Cardiac fibroblast (primary cell): ENCODE measurements at regions not wholly inside any gene's neighbourhood (a gene's known extent, or its start where the extent isn't known, plus 50 kb on each side); places are given as distances from the start of the nearest gene placed in this dataset.
A peak's percentile ranks its signal among the peaks of the same experiment; 100 is the strongest.

Experiments used
- DNase-seq, 2 donors: peaks; one replicate each; pipeline versions ENCODE4 v3.0.0 to v3.0.0-alpha.2; 2010; ENCODE audit warnings: low read depth in 2 of 2
- H3K4me3 ChIP-seq, 2 donors: replicated peaks in 1 of 2; 1 replicate in 1 of 2; 2 replicates in 1 of 2; pipeline ENCODE4 v1.5.1; 2011; ENCODE audit warnings: low read depth in 2 of 2, low read length in 2 of 2, mild to moderate bottlenecking in 2 of 2, moderate library complexity in 1 of 2
- CTCF ChIP-seq: IDR thresholded peaks from one replicate; pipeline ENCODE4 v1.5.1; 2011; ENCODE audit warnings: low read depth, mild to moderate bottlenecking, low read length, inconsistent platforms

- H3K4me3 ChIP-seq = no peak overlapping the region
- peak in 1 of 2 donors; percentile 53 for DNase-seq
- no peak for TF ChIP-seq CTCF
Observed at GRCh38 chr1:55650444-55650843, 435.3 kb upstream of the USP24 start.

DNA sequence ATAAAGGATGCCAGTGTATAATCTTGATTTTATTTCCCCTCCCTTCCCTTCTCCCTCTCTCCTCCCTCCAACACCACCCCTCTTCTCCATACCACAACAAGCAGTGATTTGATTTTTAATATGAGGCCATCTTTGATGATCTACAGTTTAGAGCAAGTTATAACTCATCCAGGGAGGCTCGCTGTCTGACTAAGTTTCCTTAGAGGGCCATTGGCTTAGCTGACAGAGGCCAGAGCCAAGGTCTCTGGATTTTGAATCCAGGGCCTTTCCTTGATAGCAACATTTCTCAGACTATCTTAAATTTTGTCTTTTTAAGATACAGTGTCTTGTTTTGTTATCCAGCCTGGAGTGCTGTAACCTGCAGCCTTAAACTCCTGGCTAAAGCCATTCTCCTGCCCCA lies 431.0 kb upstream of the USP24 start:
- TF ChIP-seq CTCF = no peak
- no peak overlapping the region for H3K4me3 ChIP-seq
- no peak for DNase-seq

DNA sequence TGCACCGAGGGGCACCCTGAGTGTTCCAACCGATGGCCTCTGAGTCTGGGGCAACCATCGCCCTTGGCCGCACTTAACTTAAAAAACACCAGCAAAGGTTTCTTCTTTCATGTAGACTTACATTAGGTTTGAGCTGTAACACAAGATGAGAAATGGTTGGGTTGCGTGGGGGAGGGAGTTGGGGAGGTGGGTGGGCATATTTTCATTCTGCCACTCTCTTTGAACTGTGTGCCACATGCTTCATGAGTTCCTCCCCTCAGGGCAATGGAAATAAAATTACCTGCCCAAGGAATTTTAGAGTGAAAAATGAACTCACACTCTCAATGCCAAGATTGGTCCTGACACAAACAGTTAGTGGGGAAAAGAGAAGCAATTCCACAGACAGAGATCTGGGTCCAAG lies 430.1 kb upstream of the USP24 start:
- no peak for TF ChIP-seq CTCF
- no peak for DNase-seq
- no peak overlapping the region for H3K4me3 ChIP-seq

DNA sequence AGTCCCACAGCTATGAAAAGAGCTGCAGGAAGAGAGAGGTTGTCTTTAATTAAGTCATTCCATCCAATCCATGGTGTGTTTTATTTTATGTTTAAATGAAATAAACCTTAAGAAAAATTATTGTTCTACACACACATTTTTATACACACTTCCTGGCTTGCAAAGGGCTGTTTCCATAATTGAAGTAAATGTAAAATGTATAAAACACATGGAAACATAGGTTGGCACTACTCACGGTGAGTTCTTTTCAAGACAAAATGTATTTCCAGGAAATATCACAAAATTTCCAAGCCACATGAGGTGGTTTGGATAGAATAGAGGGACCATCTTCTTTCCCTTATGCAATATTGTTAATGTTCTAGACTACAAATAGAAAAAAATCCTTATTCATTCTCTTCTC lies 426.8 kb upstream of the USP24 start:
- no peak for TF ChIP-seq CTCF
- H3K4me3 ChIP-seq = no peak overlapping the region
- no peak for DNase-seq

DNA sequence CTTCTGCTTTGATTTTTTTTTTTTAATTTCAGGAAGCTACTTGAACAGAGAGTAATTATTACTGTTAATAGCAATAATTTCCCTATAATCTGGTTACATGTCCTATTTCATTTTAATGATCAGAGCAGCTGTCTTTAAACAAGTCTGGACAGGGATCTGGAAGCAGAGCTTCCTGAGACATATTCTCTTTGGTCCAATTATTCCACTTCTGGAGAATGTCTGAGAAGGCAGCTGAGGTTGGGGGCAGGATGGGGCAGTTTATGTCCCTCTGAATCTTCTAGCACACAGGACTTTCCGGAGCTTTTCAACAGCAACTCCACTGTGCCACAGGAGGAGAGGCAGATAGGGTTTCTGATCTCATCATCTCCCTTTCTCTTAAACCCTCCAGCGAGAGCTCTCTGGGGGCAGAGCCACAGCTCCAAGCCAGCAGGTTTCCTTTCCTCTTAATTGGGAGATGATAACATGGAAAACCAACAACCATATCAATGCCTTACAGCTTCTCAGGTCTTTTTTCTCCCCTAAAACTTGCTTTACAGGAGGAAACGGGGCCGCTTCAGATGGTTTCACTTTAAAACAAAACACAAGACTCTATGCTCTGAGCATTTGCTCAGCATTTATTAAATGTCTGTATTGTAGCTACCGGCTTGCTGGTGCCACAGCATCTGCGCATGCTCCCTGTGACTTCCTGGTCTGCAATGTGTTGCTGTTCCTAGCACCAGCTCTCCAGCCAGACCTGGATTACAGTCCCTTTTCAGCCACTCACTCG lies 425.7 kb upstream of the USP24 start:
- DNase-seq = peak; percentile 74 to 85

GRCh38 chr1:55639526-55639925 lies 424.4 kb upstream of the USP24 start:
- no peak for TF ChIP-seq CTCF
- DNase-seq = no peak
- H3K4me3 ChIP-seq = no peak overlapping the region

More for the DNA sequence above, 425.7 kb upstream of the USP24 start:
- peak overlapping the region in 1 of 2 donors; percentile 11 for H3K4me3 ChIP-seq
- TF ChIP-seq CTCF = no peak

DNA sequence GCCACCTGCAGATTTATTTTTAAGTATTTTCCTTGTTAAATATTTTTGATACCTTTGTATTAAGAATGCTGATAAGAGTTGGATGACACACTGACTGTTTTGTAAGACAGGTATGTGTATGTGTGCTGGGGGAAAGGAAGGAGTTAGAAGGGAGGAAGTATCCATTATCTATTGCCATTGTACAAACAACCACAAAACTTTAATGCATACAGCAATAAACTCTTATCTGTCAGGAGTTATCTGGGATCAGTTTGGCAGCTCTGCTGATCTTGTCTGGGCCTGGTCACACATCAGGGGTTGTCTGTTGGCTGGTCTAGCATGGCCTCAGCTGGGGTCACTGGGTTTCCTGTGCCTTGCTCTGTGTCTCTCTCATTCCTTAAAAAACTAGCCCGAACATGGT lies 423.9 kb upstream of the USP24 start:
- H3K4me3 ChIP-seq = no peak overlapping the region
- no peak for DNase-seq

More for the DNA sequence above, 423.9 kb upstream of the USP24 start:
- TF ChIP-seq CTCF = no peak
